Activated CD4-positive, alpha-beta T cell treated with anti-CD3 and anti-CD28 coated beads, Interleukin-2, amount 50 U/mL, for 48 hours (primary cell): ENCODE measurements at regions not wholly inside any gene's neighbourhood (a gene's known extent, or its start where the extent isn't known, plus 50 kb on each side); places are given as distances from the start of the nearest gene placed in this dataset.

ENCODE experiments used
- DNase-seq, 2 experiments: peaks; one replicate each; pipeline ENCODE4 v3.0.0-alpha.2; 2020

DNA sequence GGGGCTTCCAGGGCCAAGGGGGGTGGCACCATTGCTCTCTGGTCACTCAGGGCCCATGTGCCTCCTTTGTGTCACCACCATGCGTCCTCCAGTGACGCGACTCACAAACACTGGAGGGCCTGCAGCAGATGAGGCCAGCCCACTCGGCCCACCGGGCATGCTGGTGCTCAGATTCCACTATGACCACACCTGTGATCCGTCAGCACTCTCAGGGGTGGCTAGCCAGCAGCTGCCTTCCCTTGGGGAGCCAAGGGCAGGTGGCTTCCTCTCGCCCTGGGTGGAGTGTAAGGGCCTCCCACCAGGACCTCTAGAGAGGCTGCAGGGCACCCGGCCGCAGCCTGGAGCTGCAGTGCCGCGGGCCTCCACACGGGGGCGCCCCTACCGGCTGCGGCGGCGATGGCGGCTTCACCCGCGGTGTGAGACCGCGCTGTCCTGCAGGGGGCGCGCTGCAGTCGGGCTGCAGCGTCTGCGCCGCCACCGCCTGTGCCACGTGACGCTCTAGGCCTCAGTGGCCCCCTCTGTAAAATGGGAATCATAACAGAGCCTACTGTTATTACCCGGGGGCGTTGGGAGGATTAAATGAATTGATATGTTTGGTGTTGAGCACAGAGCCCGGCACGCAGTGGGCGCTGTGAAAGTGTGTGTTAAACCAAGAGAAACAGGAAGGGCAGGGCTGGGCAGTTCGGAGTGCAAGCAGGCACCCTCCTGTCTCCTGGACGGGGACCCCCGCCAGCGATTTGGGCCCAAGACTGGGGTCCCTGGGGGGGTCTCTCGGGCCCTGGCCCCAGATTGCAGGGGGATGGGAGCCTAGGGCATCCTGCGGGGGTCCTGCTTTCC is 192.4 kb upstream of the GSE1 start:
- peak; percentile 77 to 80 for DNase-seq

DNA sequence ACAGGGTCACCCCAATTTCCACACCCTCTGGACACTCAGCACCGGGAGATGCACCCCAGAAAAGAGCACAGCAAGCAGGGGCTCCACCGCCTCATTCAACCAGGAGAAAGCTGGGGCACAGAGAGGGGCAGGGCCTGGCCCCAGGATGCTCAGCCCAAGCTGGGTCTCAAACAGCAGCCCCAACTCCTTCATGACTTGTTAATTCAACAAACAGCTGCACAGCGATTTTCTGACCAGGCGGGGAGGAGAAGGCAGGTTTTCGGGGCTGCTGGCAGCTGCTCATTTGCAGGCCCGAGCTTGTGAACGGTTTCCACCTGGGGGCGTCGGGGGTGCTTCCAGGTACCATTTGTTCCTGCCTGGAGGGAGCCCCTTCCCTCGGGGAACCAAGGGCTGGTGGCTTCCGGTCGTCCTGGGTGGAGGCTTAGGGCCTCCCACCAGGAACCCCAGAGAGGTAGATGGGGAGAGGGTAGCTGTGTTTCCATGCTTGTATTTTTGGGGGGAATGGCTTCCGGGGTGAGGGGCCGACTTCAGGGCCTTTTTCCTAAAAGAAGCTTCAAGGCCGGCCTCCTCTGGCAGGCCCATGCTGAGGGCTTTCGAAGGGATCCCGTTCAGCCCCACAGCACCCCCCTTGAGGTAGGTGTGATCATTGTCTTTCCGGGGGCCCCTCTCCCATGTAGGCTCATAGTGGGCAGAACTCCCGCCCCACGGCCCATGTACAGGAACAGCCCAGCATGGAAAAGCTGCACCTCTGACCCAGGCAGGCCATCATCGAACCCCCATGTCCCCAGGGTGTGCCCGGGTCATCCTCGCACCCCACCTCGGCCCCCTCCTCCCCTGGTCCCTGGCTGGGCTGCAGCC is 191.6 kb upstream of the GSE1 start:
- no peak for DNase-seq

DNA sequence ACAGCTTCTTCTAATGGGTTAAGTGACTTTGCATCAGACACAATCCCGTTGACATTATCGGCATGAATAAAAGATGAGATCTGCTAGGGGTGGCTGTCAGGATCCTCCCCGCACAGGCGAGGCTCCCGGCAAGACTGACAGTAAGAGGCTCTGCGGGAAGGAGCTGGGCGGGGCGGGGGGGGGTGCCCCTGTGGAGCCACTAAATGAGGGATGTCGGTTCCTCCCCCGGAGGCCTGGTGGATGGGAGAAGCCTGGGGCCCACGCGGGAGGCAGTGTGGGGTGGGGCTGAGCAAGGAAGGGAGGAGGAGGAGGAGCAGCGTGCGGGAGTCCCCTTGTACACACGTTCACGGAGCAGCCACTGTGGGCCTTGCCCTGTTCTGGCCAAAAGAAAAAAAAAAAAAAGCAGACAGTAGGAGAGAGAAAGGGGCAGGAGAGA is 190.9 kb upstream of the GSE1 start:
- no peak for DNase-seq

DNA sequence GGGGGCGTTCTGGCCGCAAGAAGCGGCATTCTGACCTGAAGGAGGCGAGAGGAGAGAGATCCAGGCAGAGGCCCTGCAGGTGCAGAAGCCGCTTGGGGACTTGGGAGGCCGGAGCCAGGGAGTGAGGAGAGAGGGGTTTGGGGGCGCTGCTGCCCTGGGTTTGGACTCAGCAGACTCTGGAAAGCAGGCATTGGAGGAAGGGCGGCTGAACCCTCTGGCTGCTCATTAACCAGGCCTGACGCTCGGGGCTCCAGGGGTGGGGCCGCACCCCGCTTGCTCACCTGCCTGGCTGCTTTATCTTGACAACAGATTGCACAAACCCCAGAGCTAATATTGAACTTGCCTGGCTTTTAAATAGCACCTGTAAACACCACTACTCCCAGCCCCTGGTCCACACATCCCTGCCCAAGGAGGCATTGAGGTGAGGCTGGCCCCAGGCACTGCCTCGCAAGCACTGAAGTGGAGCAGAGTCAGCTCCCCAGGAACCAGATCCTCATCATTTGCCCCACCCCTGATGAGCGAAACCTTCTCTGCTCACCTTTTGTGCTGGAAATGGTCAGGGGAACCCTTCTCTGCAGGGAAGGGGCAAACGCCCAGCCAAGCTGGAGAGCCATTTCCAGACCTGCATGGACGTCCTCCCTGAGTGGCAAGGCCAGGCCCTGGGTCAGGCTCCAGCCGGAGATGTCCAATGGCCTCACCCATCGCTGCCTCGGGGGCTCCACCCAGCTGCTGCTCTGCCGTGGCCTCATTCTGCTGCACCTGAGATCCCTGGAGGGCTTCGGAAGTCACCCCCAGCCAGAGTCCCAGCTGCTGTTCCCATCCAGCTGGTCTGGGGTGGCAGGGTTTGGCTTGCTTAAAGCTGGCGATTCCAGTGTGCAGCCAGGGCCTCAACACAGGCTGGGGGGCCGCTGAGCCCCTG is 190.2 kb upstream of the GSE1 start:
- no peak for DNase-seq

DNA sequence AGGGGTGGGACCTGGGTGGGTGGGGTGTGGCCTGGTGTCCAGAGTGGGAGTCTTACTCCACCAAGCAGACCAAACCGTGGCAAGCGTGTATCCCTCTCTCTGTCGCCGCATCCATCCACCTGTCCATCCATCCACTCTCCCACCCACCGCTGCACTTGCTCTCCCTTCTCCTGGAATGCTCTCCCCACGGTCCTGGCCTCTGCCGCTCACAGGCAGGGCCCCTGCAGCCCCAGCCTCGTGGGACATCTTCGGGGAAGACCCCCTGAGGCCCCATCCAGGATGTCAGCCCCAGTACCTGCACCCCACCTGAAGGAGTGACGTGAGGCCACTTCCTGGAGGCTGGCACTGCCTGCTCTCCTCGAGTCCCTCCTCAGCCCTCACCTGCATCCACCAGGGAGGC is 189.5 kb upstream of the GSE1 start:
- DNase-seq, result no peak

DNA sequence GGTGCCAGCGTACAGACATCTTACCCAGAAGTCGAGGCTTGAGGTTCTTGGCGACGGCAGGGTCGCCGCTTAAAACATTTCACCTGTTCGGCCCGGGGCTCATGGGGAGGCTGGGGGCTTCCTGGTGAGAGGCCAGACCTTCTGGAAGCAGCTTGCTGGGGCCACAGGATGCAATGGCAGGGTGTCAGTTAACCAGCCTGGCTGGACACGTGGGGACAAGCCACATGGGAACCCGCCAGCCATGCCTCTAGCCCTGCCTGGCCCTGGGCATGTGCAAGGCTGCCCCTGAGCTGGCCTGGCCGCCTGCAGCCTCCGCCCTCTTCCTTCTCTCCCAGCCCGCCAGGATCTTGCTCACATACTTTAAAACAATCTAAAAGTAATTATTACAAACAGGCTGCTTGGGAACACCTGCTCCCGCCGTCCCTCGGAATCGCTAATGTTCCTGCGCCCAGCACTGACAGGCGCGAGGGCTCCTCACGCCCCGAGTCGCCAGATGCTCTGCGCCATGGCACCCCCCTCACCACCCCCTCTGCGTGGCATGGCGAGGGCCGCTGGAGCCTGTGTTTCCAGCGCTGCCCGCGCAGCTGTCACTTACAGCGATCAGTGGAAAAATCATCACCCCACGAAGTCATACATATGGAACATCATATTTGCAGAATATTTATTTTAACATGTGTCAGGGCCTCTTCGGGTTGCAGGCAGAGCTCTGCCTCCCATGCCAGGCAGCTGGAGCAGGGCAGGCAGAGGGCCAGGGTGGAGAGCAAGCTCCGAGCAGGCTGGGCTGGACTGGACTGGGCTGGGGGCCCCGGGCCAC is 188.7 kb upstream of the GSE1 start:
- no peak for DNase-seq

DNA sequence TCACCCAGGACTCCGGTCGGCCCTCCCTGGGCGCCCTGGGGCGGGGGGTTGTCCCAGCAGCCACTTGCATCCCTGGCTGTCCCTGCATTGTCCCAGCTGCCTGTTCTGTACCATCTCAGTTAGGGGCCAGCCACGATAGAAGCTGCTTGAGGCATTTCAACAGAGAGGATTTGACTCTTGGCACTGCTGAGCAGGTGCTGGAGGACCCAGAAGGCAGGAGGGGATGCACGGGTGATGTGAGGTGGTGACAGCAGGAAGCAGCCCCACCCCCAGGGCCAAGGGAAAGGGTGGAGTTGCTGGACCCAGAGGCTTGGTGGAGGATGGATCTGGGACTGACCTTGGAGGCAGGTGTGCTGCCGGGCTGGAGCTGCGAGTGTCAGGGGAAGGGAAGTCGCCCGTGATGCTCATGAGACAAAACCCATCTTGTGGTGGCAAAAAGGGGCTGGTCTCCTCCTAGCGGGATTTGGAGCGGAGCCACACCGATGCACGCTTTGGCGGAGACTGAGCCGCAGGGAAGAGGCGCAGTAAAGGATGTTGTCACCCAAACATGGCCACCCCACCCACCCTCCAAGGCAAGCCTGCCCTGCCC is 188.0 kb upstream of the GSE1 start:
- DNase-seq, result no peak

DNA sequence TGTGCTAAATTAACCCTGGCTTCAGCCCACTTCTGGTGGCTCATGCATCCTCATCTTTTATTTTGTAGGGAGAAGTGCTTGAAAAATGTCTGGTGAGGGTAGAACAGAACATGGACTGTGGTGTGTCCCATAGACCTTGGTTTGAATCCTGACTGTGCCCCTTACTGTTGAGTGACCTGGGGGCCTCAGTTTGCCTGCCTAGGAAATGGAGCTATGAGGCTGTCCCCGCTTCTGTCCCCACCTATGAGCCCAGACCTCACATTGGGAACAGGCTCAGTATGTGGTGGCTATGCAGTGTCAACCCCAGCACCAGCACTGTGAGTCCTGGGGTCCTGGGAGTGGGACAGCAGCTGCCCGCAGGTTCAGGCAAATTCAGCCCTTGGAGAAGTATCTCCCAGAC is 186.3 kb upstream of the GSE1 start:
- no peak for DNase-seq

DNA sequence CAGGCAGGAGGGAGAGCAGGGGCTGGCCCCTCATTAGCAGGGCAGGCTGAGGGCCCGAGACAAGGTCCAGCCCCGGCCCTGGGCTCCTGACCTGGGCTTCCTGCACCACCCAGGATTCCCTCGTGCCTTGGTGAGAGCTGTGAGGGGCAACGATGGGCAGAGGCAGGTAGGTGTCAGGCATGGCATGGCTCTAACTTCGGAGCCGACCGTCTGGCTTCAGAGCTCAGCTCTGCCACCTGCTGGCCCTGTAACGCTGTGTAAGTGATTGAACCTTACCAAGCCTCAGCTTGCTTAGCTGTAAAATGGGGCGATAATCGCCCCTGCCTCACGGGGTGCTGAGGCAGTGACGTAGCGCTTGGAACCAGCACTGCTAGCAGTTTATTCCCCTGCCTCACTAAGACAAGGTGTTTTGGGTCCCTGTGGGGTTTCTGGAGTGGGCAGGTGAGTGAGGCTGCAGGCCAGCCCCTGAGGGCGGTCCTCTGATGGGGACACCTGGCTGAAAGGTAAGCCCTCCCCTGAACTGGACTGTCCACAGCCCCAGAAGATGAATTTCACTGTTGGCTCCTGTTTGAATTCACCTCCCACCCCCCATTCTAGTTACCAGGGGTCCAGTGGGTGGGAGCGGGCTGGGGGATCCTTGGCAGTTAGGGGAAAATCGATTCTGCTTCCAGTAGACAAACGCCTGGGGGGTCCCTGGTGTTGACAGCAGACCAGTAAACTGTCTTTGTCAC is 184.8 kb upstream of the GSE1 start:
- DNase-seq, result peak; percentile 56 to 67

DNA sequence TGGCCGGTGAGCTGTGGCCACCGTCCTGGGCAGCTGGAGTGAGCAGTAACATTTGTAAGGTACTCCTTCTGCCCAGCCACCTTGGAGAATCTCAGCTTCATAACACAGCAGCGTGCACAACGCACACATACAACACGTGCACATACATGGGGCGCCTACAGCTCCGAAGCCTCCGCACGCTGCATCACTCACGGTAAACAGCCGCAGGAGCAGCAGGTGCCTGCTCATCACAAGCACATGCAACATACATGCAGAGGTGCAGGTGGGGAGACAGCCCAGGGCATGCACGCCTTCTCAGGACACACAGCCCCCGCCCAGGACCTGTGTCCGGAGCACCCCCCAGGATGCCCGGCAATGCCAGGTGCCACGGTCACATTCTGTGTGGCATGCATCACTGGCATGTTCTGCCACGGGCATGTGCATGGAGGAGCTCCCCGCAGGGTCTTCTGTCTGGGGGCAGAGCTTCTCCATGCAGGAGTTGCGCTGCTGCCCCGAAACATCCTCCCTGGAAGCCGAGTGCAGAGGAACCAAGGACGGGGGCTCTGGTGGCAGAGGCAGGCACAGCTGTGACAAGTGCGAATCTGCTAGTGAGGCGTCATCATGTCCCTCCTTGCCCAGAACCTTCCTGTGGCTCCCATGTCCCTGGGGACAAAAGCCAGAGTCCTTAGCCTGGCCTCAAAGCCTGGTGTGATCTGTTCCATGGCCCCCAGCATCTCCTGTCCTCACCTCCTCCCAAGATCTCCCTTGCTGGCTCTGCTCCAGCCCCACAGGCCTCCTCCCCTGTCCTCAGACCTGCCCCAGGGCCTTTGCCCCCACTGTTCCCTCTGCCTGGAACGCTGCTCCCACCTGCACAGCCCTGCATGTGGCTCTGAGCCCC is 184.0 kb upstream of the GSE1 start:
- no peak for DNase-seq

DNA sequence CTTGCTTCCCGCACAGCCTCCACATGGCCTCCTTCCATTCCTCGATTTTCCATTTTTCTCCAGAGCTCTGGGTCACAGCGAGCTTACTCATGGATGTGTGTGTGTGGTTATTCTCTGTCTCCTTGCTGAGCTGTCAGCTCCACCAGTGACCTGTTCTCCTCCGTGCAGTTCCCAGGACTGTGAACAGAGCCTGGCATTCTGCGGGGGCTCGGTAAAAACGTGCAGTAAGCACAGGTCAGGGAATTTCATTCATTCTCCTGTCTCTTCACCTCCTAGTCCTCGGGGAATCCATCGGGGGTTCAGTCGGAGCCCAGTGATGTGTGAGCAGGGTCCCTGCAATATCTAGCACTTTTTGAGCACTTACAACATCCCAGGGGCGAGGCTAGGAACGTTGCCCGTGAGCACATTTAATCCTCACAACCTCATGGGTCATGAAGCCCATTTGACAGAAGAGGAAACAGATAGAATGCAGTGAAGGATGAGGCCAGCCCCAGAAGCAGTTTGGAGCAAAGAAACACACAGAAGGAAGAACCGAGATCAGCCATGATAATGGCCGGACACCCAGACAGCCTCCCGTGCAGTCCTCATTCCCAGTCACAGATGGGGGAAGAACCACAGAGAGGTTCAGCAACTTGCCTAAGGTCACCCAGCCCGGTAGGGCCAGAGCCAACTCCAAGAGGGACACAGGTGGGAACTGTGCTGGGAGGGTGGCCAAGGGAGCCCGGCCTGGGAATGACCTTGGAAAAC is 183.2 kb upstream of the GSE1 start:
- no peak for DNase-seq

DNA sequence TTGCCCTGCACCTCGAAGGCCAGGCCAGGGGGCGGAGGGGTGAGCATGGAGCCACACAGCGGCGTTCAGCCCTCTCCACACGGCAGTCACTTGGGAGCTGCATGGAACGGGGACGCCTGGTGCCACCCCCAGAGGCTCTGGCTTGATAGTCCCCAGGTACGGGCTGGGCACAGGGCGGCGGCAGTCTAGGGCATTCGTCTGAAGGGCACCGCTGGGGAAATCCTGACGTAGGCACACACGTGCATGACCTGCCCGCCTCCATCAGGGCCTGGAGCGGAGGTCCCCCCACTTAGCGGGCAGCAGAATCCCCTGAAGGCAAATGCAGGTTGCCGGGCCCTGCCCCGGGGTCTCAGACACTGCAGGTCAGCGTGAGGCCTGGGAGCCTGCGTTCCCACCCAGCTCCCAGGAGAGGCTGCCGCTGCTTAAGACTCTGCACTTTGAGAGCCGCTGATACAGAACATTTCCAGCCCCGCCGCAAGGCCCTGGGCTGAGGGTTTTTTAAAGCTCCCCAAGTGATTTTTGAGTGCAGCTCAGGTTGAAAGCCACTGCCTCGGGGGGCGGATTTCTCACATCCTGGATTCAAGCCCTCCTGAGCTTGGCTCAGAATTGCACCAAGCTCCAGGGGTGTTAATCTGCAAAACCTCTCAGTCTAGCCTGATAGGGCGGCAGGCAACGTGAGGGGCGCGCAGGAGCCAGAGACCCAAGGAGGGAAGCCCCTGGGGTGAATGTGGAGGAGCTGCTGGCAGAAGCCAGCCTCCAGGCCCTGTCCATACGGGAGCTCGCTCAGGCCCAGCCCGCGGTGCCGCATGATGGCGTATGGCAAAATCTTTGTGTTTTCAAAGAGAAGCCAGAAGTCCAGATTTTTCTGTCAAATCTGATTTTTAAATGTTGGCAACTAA is 182.3 kb upstream of the GSE1 start:
- DNase-seq, result no peak

DNA sequence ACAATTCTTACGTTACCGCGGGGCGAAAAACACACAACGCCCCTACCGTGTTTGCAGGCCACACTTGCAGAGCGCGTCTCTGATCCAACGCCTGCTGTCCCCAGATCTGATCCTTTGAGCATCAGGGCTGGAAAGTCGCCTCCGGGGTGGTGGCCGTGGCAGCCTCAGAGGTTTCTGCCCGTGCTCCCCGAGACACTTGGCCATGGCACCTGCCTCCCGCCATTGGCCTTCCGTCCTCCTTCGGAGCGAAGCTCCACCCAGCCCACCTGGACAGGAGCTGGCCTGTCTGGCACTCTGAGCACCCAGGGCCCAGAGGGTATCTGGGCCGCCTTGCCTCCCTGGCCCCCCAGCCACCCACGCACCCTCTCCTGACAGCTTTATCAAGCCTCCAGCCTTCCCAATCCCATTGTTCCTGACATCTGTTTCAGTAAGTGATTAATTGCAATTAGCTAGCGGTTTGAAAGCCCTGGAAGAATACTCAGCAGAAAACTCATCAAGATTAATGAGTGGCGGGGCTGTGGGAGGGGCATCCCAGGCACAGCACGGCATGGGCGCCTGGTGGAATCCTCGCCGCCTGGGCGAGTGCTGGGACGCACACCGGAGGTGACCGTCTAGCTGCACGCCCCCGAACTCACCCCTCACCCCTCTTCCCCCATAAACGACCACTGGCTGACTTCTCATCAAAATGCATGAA is 181.5 kb upstream of the GSE1 start:
- DNase-seq, result no peak

DNA sequence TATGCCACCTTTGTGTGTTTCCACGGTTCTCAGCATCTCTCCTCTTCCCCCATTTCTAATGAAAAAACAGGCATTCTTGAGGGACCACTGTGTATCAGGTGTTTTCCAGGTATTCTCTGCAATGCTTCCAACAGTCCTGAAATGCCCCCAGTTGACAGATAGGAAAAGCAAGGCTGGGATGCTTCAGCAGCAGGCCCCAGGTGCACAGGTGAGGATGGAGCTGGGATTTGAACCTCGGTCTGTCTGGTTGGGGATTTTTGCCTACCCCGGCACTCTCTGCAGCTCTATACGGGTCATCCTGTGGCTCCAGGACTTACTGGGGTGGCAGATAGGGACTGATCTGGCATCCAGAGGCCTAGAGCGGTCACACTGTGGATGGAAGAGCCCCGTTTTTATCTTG is 180.5 kb upstream of the GSE1 start:
- no peak for DNase-seq

DNA sequence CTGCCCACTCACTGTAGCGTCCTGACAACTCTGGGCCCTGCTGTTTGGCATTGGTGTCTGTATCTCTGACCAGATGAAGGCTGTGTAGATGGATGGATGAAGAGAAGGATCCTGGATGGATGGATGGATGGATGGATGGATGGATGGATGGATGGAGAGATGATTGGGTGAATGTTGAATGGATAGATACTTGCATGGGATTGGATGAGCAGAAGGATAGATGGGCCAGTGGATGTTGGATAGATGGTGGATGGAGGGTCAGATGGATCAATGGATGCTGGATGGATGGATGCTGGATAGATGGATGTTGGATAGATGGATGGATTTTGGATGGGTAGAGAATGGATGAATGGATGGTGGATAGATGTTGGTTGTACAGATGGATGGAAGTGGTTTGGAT is 179.6 kb upstream of the GSE1 start:
- no peak for DNase-seq

DNA sequence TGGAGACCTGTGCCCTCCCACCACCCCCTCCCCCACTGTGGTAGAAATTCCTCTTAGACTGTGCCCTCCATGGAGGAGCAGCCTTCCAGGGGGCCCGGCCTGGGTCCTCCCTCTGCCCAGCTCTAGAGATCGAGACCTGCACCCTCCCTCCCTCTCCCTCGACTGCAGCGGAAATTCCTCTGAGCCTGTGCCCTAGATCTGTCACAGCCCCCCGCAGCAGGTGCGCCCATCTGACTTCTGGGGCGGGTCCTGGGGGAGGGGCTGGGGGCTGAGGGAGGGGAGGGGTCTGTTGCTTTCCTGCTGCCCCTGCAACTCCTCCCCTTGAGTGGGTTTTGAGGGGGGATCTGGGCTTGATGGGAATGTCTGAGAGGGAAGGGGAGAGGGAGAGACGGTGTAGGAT is 177.8 kb upstream of the GSE1 start:
- DNase-seq, result no peak

DNA sequence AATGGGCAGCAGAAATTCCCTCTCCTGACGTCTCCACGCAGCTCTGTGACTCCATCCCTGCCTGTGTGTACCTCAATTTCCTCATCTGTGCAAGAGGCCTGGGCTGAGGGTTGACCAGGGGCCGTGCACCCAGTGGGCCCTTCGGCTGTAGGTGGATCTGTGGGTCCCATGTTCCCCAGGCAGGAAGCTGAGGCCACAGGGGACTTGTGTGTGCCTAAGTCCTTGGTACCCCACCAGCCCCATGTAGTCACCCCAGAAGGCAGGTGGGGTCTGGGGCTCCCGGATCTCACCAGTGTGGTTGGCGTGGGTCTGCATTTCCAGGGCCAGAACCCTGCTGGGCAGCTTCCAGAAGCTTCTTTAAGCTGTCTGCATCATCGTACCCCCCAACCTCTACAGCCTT is 177.4 kb upstream of the GSE1 start:
- DNase-seq, result no peak

DNA sequence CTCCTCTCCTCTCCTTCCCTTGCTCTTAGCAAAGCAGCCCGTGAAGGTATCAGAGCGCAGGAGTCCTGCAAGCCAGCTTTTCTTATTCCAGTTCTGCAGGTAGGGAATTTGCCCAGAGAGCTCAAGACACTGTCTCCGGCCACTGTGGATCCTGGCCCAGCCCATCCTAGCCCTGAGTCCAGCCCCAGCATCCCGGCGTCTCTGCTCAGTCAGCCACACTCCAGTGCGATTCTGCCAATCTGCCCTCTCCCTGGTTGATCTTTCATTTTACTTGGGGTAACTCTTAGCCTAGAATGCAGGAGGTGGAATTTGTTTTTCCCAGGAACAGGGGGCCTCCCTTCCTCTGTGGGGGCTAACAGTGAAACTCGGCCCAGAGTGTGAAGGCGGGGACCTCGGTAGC is 176.9 kb upstream of the GSE1 start:
- DNase-seq, result no peak
